Activated CD8-positive, alpha-beta T cell treated with anti-CD3 and anti-CD28 coated beads for 36 hours (primary cell): ENCODE measurements at regions not wholly inside any gene's neighbourhood (a gene's known extent, or its start where the extent isn't known, plus 50 kb on each side); places are given as distances from the start of the nearest gene placed in this dataset.

Source experiments
- ATAC-seq: fragments of 200-7000 bp; cut with Tn5 transposase; one replicate; pipeline ENCODE4 v1.10.0; 2021; ENCODE audit warnings: mild to moderate bottlenecking, moderate library complexity
- CTCF ChIA-PET: fragments of 350-600 bp; sonication (Branson Sonifier 250); formaldehyde crosslinking; loops from one replicate; lab custom pipeline; 2021; ENCODE audit warnings: antibody characterized with exemption; lab: Charles Lee
- POLR2A ChIA-PET: fragments of 350-600 bp; sonication (Branson Sonifier 250); formaldehyde crosslinking; loops from one replicate; lab custom pipeline; 2021; ENCODE audit warnings: antibody characterized with exemption; lab: Charles Lee
- DNase-seq: peaks from one replicate; pipeline ENCODE4 v3.0.0-alpha.2; 2020
- H3K27ac Mint-ChIP-seq: one replicate; pipeline ENCODE4 v1.8.0; 2021; ENCODE audit warnings: mild to moderate bottlenecking, mixed read lengths
- H3K27me3 Mint-ChIP-seq: one replicate; pipeline ENCODE4 v1.8.0; 2021; ENCODE audit warnings: mixed read lengths
- H3K36me3 Mint-ChIP-seq: one replicate; pipeline ENCODE4 v1.8.0; 2021; ENCODE audit warnings: low read depth, mixed read lengths
- H3K4me1 Mint-ChIP-seq: one replicate; pipeline ENCODE4 v1.8.0; 2021; ENCODE audit warnings: low read depth, mixed read lengths
- H3K4me3 Mint-ChIP-seq: one replicate; pipeline ENCODE4 v1.8.0; 2021; ENCODE audit warnings: mild to moderate bottlenecking, moderate library complexity, mixed read lengths
- H3K9me3 Mint-ChIP-seq: one replicate; pipeline ENCODE4 v1.8.0; 2021; ENCODE audit warnings: mixed read lengths
- intact Hi-C: fragments of 100-400 bp; cut with micrococcal nuclease; formaldehyde crosslinking; loops from one replicate; pipeline ENCODE4 v1.10.0; 2022
- TF ChIP-seq, protein P1 (sequence below): fragments of 200-600 bp; IDR thresholded peaks from one replicate; pipeline ENCODE4 v1.8.0; 2022; ENCODE audit warnings: antibody characterized with exemption, mild to moderate bottlenecking

DNA sequence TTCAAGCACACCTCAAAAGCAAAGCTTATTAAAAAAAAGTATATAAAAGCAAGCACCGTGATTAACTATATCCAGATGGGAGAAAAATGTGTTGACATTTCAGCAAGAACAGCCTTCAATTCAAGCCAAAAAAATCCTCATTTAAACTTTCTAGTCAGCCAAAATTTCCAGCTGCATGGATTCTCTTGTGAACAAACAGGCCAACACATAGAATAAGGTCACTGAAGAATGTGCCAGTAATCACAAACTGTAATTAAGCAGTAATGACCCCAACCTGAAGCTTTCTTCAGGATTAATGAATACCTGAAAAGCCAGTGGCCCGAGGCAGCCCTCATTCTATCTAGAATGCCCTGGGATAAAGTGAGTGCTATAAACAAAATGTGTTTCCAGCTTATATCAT is 130.7 kb upstream of the KCNMB2 start:
- DNase-seq (no peak), ATAC-seq (no peak)
- CTCF ChIA-PET = interaction anchor here (0.9 to 1.5 kb wide), 2 partner anchors 16 to 17 kb away, joined by 3 read pairs; no protein-coding TSS in a partner anchor
- POLR2A ChIA-PET = no interaction called here
- peaks cover 12% of the 10 kb centered on the region for H3K27me3 Mint-ChIP-seq
- no peaks in the 10 kb centered on the region for H3K36me3 Mint-ChIP-seq
- no peak overlapping the region for H3K4me3 Mint-ChIP-seq
- no peaks in the 10 kb centered on the region for H3K9me3 Mint-ChIP-seq
- H3K27ac Mint-ChIP-seq = no peak overlapping the region
- TF ChIP-seq, protein P1, sequence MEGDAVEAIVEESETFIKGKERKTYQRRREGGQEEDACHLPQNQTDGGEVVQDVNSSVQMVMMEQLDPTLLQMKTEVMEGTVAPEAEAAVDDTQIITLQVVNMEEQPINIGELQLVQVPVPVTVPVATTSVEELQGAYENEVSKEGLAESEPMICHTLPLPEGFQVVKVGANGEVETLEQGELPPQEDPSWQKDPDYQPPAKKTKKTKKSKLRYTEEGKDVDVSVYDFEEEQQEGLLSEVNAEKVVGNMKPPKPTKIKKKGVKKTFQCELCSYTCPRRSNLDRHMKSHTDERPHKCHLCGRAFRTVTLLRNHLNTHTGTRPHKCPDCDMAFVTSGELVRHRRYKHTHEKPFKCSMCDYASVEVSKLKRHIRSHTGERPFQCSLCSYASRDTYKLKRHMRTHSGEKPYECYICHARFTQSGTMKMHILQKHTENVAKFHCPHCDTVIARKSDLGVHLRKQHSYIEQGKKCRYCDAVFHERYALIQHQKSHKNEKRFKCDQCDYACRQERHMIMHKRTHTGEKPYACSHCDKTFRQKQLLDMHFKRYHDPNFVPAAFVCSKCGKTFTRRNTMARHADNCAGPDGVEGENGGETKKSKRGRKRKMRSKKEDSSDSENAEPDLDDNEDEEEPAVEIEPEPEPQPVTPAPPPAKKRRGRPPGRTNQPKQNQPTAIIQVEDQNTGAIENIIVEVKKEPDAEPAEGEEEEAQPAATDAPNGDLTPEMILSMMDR = no peak
- no peaks in the 10 kb centered on the region for H3K4me1 Mint-ChIP-seq
- intact Hi-C loops = no loop called here

DNA sequence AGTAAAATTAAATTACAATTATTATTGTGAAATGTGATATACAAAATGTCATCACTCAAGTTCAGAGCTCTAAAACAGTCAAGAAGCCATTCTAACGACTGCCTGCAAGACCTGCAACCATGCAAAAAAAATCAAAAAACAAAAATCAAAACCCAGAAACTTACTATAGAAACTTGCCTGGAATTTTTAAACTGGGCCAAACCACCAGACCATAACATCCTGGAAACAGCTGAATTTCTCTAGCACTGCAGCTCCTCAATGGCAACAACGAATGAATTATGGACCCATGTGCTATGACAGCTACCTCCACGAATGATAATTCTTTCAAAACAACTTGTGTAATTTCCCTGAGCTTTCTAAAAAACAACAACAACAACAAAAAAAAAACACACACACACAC is 130.0 kb upstream of the KCNMB2 start:
- H3K27me3 Mint-ChIP-seq = peaks cover 14% of the 10 kb centered on the region
- H3K9me3 Mint-ChIP-seq = no peaks in the 10 kb centered on the region
- no peak overlapping the region for H3K27ac Mint-ChIP-seq
- no peaks in the 10 kb centered on the region for H3K4me1 Mint-ChIP-seq
- ATAC-seq (no peak), DNase-seq (no peak)
- POLR2A ChIA-PET = no interaction called here
- intact Hi-C loops = no loop called here
- TF ChIP-seq, protein P1 = no peak
- no peaks in the 10 kb centered on the region for H3K36me3 Mint-ChIP-seq
- CTCF ChIA-PET = interaction anchor here (1.5 kb wide), 1 partner anchor 17 kb away, joined by 3 read pairs; no protein-coding TSS in a partner anchor
- H3K4me3 Mint-ChIP-seq = no peak overlapping the region

GRCh38 chr3:178415384-178415783 is 120.9 kb upstream of the KCNMB2 start:
- ChIA-PET POLR2A (no interaction called here), CTCF (no interaction called here)
- no peaks in the 10 kb centered on the region for H3K4me1 Mint-ChIP-seq
- no peak overlapping the region for H3K27ac Mint-ChIP-seq
- no peak for ATAC-seq
- TF ChIP-seq, protein P1 = no peak
- H3K4me3 Mint-ChIP-seq = no peak overlapping the region
- intact Hi-C loops = no loop called here
- H3K9me3 Mint-ChIP-seq = no peaks in the 10 kb centered on the region
- no peak for DNase-seq
- H3K36me3 Mint-ChIP-seq = no peaks in the 10 kb centered on the region
- peaks cover 9% of the 10 kb centered on the region for H3K27me3 Mint-ChIP-seq

GRCh38 chr3:178417736-178418135 is 118.5 kb upstream of the KCNMB2 start:
- Mint-ChIP-seq H3K36me3 (no peaks in the 10 kb centered on the region), H3K27me3 (peaks cover 1% of the 10 kb centered on the region), H3K4me1 (no peaks in the 10 kb centered on the region), H3K9me3 (no peaks in the 10 kb centered on the region), H3K27ac (no peak overlapping the region), H3K4me3 (no peak overlapping the region)
- CTCF ChIA-PET = no interaction called here
- TF ChIP-seq, protein P1 = no peak
- POLR2A ChIA-PET = no interaction called here
- no peak for ATAC-seq
- intact Hi-C loops = no loop called here
- DNase-seq = no peak

- Mint-ChIP-seq H3K27me3 (no peaks in the 10 kb centered on the region), H3K27ac (no peak overlapping the region)
- POLR2A ChIA-PET = no interaction called here
Observed at GRCh38 chr3:178419071-178419470, 117.2 kb upstream of the KCNMB2 start.

More at GRCh38 chr3:178419071-178419470, 117.2 kb upstream of the KCNMB2 start:
- no peak for ATAC-seq
- Mint-ChIP-seq H3K36me3 (no peaks in the 10 kb centered on the region), H3K9me3 (no peaks in the 10 kb centered on the region), H3K4me3 (no peak overlapping the region), H3K4me1 (no peaks in the 10 kb centered on the region)
- DNase-seq = no peak
- intact Hi-C loops = no loop called here
- TF ChIP-seq, protein P1 = no peak
- CTCF ChIA-PET = interaction anchor here (0.5 kb wide), 1 partner anchor 173 kb away, joined by 3 read pairs; no protein-coding TSS in a partner anchor
